SK-N-SH (cell line): ENCODE measurements at regions not wholly inside any gene's neighbourhood (a gene's known extent, or its start where the extent isn't known, plus 50 kb on each side); places are given as distances from the start of the nearest gene placed in this dataset.

ENCODE experiments used
- CTCF ChIA-PET: fragments of 300-600, 350-600 bp; formaldehyde crosslinking; extraction: SDS; loops from one replicate; lab custom pipeline; 2021; lab: Yijun Ruan, JAX
- POLR2A ChIA-PET: fragments of 350-600 bp; sonication (Branson Sonifier 250); formaldehyde crosslinking; extraction: SDS; loops from one replicate; lab custom pipeline; 2020; ENCODE audit warnings: antibody characterized with exemption, inconsistent platforms; lab: Yijun Ruan, JAX
- DNase-seq: peaks from one replicate; pipeline ENCODE4 v3.0.0; 2012
- H2AFZ ChIP-seq: fragments of 200-600 bp; sonication (generic); 2 replicates; pipeline ENCODE4 v1.8.1; 2016; ENCODE audit warnings: antibody characterized with exemption, mild to moderate bottlenecking, low read depth
- H3F3A ChIP-seq: fragments of 200-600 bp; sonication (generic); replicated peaks from 2 replicates; pipeline ENCODE3; 2016; ENCODE audit warnings: antibody characterized with exemption, mild to moderate bottlenecking; ENCODE audit not compliant: insufficient read depth
- H3K27ac ChIP-seq, 2 experiments: fragments of 200-500 bp in 1 of 2; fragments of 200-600 bp in 1 of 2; sonication (Bioruptor generic) in 1 of 2; sonication (generic), shearing (Covaris generic) in 1 of 2; 2 replicates each; pipeline versions ENCODE4 v1.5.1 to v1.6.1; 2014 to 2016; ENCODE audit warnings: low read depth in 2 of 2, inconsistent platforms in 1 of 2, low read length in 1 of 2, mild to moderate bottlenecking in 1 of 2, mixed read lengths in 1 of 2
- H3K27me3 ChIP-seq: fragments of 200-600 bp; sonication (generic), shearing (Covaris generic); 2 replicates; pipeline ENCODE4 v1.6.1; 2016; ENCODE audit warnings: mixed run types; ENCODE audit not compliant: insufficient read depth
- H3K36me3 ChIP-seq, 2 experiments: fragments of 200-500 bp in 1 of 2; fragments of 200-600 bp in 1 of 2; sonication (Bioruptor generic) in 1 of 2; sonication (generic) in 1 of 2; replicated peaks in 1 of 2; 2 replicates each; pipeline versions ENCODE3 to v1.5.1; 2014 to 2016; ENCODE audit warnings: low read length in 1 of 2, mild to moderate bottlenecking in 1 of 2; ENCODE audit not compliant: insufficient read depth in 2 of 2, control insufficient read depth in 1 of 2
- H3K4me1 ChIP-seq, 2 experiments: fragments of 200-500 bp in 1 of 2; fragments of 200-600 bp in 1 of 2; sonication (Bioruptor generic) in 1 of 2; sonication (generic), shearing (Covaris generic) in 1 of 2; 2 replicates each; pipeline versions ENCODE4 v1.5.1 to v1.6.1; 2014 to 2016; ENCODE audit warnings: low read depth in 1 of 2, low read length in 1 of 2, mixed run types in 1 of 2; ENCODE audit not compliant: insufficient read depth in 2 of 2, control insufficient read depth in 1 of 2
- H3K4me2 ChIP-seq: fragments of 200-600 bp; sonication (generic), shearing (Covaris generic); 2 replicates; pipeline ENCODE4 v1.6.1; 2017; ENCODE audit warnings: mixed run types
- H3K4me3 ChIP-seq, 2 experiments: fragments of 200-500 bp in 1 of 2; fragments of 200-600 bp in 1 of 2; sonication (Bioruptor generic) in 1 of 2; sonication (generic), shearing (Covaris generic) in 1 of 2; 2 replicates each; pipeline versions ENCODE4 v1.5.1 to v1.8.1; 2014 to 2016; ENCODE audit warnings: low read depth in 2 of 2, inconsistent platforms in 1 of 2, low read length in 1 of 2, mild to moderate bottlenecking in 1 of 2, mixed read lengths in 1 of 2, moderate library complexity in 1 of 2
- H3K79me2 ChIP-seq: fragments of 200-600 bp; sonication (generic); 2 replicates; pipeline ENCODE4 v1.8.1; 2017; ENCODE audit warnings: mild to moderate bottlenecking; ENCODE audit not compliant: insufficient read depth
- H3K9ac ChIP-seq: fragments of 200-600 bp; sonication (generic); 2 replicates; pipeline ENCODE4 v1.6.1; 2017; ENCODE audit warnings: mixed run types
- H3K9me2 ChIP-seq: fragments of 200-600 bp; sonication (generic); 2 replicates; pipeline ENCODE4 v1.6.1; 2017; ENCODE audit warnings: mixed run types
- H3K9me3 ChIP-seq: fragments of 200-600 bp; sonication (generic); 2 replicates; pipeline ENCODE4 v1.6.1; 2017; ENCODE audit warnings: mixed run types, mild to moderate bottlenecking, moderate library complexity
- H4K20me1 ChIP-seq: fragments of 200-600 bp; sonication (generic); 2 replicates; pipeline ENCODE4 v1.6.1; 2017; ENCODE audit warnings: mild to moderate bottlenecking, mixed run types; ENCODE audit not compliant: insufficient read depth
- CTCF ChIP-seq: fragments of 200-600 bp; sonication (generic); IDR thresholded peaks from 2 replicates; pipeline ENCODE4 v1.6.1; 2017; ENCODE audit warnings: antibody characterized with exemption, mild to moderate bottlenecking, moderate library complexity
- ELF1 ChIP-seq: IDR thresholded peaks from 2 replicates; pipeline ENCODE4 v1.4.0; 2012
- EP300 ChIP-seq, 2 experiments: IDR thresholded peaks; 2 replicates each; pipeline versions ENCODE4 v1.4.0 to v1.6.1; 2012; ENCODE audit warnings: borderline replicate concordance in 1 of 2, low read depth in 1 of 2, low read length in 1 of 2
- EZH2phosphoT487 ChIP-seq: fragments of 200-600 bp; sonication (generic); IDR thresholded peaks from 2 replicates; pipeline ENCODE4 v1.6.1; 2017; ENCODE audit warnings: low read depth, mixed run types, mild to moderate bottlenecking, antibody characterized with exemption, moderate library complexity, borderline replicate concordance
- FOXJ3 ChIP-seq: sonication (generic); formaldehyde crosslinking; IDR thresholded peaks from 2 replicates; pipeline ENCODE4 v1.5.1; 2020; ENCODE audit warnings: mild to moderate bottlenecking, missing genetic modification reagents
- FOXM1 ChIP-seq: IDR thresholded peaks from 2 replicates; pipeline ENCODE4 v1.4.0; 2012; ENCODE audit warnings: low read depth, mild to moderate bottlenecking
- GABPA ChIP-seq: IDR thresholded peaks from 2 replicates; pipeline ENCODE4 v1.4.0; 2012; ENCODE audit warnings: low read depth, mild to moderate bottlenecking
- IRF3 ChIP-seq: fragments of 150-350 bp; IDR thresholded peaks from 2 replicates; pipeline ENCODE4 v1.6.1; 2016; ENCODE audit warnings: mild to moderate bottlenecking, low read depth, low read length
- MEF2A ChIP-seq: IDR thresholded peaks from 2 replicates; pipeline ENCODE4 v1.4.0; 2012; ENCODE audit warnings: low read depth, borderline replicate concordance
- MXI1 ChIP-seq: IDR thresholded peaks from 2 replicates; pipeline ENCODE4 v1.6.1; 2012; ENCODE audit warnings: mild to moderate bottlenecking, low read depth, low read length, improper control_type of control experiment
- NRF1 ChIP-seq: IDR thresholded peaks from 2 replicates; pipeline ENCODE4 v1.6.1; 2012; ENCODE audit warnings: low read depth, mild to moderate bottlenecking, low read length
- PBX3 ChIP-seq: IDR thresholded peaks from 2 replicates; pipeline ENCODE4; 2012
- POLR2AphosphoS5 ChIP-seq: IDR thresholded peaks from 2 replicates; pipeline ENCODE4 v1.6.1; 2012; ENCODE audit warnings: low read depth, low read length
- RAD21 ChIP-seq: IDR thresholded peaks from 2 replicates; pipeline ENCODE4 v1.6.1; 2012; ENCODE audit warnings: mild to moderate bottlenecking, low read length
- RCOR1 ChIP-seq: fragments of 150-350 bp; IDR thresholded peaks from 2 replicates; pipeline ENCODE4 v1.6.1; 2017; ENCODE audit warnings: antibody characterized with exemption, low read length
- RFX5 ChIP-seq: IDR thresholded peaks from 2 replicates; pipeline ENCODE4 v1.6.1; 2012; ENCODE audit warnings: mild to moderate bottlenecking, improper control_type of control experiment, low read length
- RXRA ChIP-seq: IDR thresholded peaks from 2 replicates; pipeline ENCODE4 v1.4.0; 2012; ENCODE audit warnings: low read depth, mild to moderate bottlenecking, borderline replicate concordance
- SMC3 ChIP-seq: IDR thresholded peaks from 2 replicates; pipeline ENCODE4 v1.6.1; 2012; ENCODE audit warnings: low read depth, low read length, improper control_type of control experiment
- TAF1 ChIP-seq: IDR thresholded peaks from 2 replicates; pipeline ENCODE4 v1.6.1; 2012; ENCODE audit warnings: low read depth, mild to moderate bottlenecking, low read length, moderate library complexity, borderline replicate concordance
- USF2 ChIP-seq: fragments of 150-350 bp; IDR thresholded peaks from 2 replicates; pipeline ENCODE4 v1.6.1; 2017; ENCODE audit warnings: antibody characterized with exemption, low read length, low read depth, borderline replicate concordance
- YY1 ChIP-seq: IDR thresholded peaks from 2 replicates; pipeline ENCODE4 v1.4.0; 2012; ENCODE audit warnings: low read depth, mild to moderate bottlenecking
- ZBTB33 ChIP-seq: IDR thresholded peaks from 2 replicates; pipeline ENCODE4 v1.4.0; 2012; ENCODE audit warnings: low read depth, borderline replicate concordance
- WGBS: methylation state at CpG from one replicate; pipeline ENCODE4 v1.1.6; 2017; ENCODE audit warnings: low lambda C conversion rate; 5-methylcytosine and 5-hydroxymethylcytosine counted together

- TF ChIP-seq ELF1 (no peak), EZH2phosphoT487 (no peak), RXRA (no peak), SMC3 (no peak; the same call in 1 of the 2 replicates), GABPA (no peak), NRF1 (no peak), CTCF (no peak), TAF1 (no peak), POLR2AphosphoS5 (peak; percentile 64; the same call in 1 of the 2 replicates), RCOR1 (peak; percentile 96)
Observed at GRCh38 chr2:37506407-37507050, 162.1 kb downstream of the QPCT start (continued).

- WGBS, result 52% methylated on average over 3 of the region's 3 CpGs
- Histone ChIP-seq H3K4me3 (no peak overlapping the region; a peak in 1 of 4 replicates), H3K27me3 (no peaks in the 10 kb centered on the region), H3K4me2 (peak overlapping the region; percentile 8; the same call in 1 of the 2 replicates), H3K27ac (peak overlapping the region; percentile 27 to 93; a peak in 3 of 4 replicates), H3K36me3 (no peaks in the 10 kb centered on the region), H3K9me3 (no peaks in the 10 kb centered on the region), H2AFZ (peak overlapping the region; percentile 61), H3K9ac (0 out of 2 replicates have a peak overlapping the region, but pooled peaks have one; percentile 3), H3F3A (no peaks in the 10 kb centered on the region), H3K4me1 (peaks cover 9 to 22% of the 10 kb centered on the region in 2 experiments), H4K20me1 (no peaks in the 10 kb centered on the region), H3K79me2 (no peaks in the 10 kb centered on the region), H3K9me2 (no peaks in the 10 kb centered on the region)
- no peak for DNase-seq
- ChIA-PET CTCF (interaction anchor here (0.8 to 3.3 kb wide), 10 partner anchors 27 to 371 kb away, joined by 3 to 18 read pairs (median 4); no protein-coding TSS in a partner anchor), POLR2A (interaction anchor here (0.8 to 1.7 kb wide), 5 partner anchors 16 to 349 kb away, joined by 3 to 6 read pairs (median 5); partner anchors contain the start of gene CDC42EP3)
- TF ChIP-seq RAD21, result no peak
- no peak for TF ChIP-seq USF2
- TF ChIP-seq EZH2phosphoT487, result no peak
- TF ChIP-seq ZBTB33, result no peak
- TF ChIP-seq TAF1, result no peak
- no peak for TF ChIP-seq EP300 (IDR thresholded peaks at IDR 0.05; ENCODE audit: borderline replicate concordance in 1 of 2, low read depth in 1 of 2, low read length in 1 of 2)
- no peak for TF ChIP-seq CTCF
- TF ChIP-seq MXI1, result no peak
- no peak for TF ChIP-seq FOXJ3
- no peak for TF ChIP-seq IRF3
- no peak for TF ChIP-seq MEF2A
- TF ChIP-seq RFX5, result no peak
- TF ChIP-seq NRF1, result no peak
- no peak for TF ChIP-seq PBX3
- TF ChIP-seq YY1, result no peak
- no peak for TF ChIP-seq FOXM1
- TF ChIP-seq RCOR1, result no peak
Observed at GRCh38 chr2:37507051-37507410, 162.6 kb downstream of the QPCT start.
